GM21529 (cell line): ENCODE measurements at regions not wholly inside any gene's neighbourhood (a gene's known extent, or its start where the extent isn't known, plus 50 kb on each side); places are given as distances from the start of the nearest gene placed in this dataset.
A peak's percentile ranks its signal among the peaks of the same experiment; 100 is the strongest.

Experiments used
- ATAC-seq: cut with Tn5 transposase; IDR thresholded peaks from one replicate; pipeline ENCODE4 v1.9.1; 2021; ENCODE audit not compliant: unreplicated experiment

DNA sequence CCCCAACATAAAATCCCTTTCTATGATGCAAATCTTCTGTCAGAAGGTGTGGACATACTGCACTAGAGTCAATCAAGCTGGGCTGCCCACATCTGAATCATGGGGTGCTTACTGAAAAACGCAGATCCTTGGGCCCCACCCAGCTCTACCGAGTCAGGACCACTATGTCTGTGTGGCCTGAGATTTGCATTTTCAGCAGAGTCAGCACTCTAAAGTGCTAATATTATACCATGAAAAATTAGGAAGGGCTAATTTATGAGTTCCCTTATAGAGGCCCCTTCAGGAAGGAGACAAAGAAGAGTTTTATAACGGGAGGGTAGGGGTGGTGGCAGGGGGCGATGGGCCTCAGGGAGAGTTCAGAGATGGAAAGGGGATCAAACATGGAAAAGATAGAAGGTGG is 163.3 kb upstream of the NABP1 start:
- ATAC-seq, result no peak

DNA sequence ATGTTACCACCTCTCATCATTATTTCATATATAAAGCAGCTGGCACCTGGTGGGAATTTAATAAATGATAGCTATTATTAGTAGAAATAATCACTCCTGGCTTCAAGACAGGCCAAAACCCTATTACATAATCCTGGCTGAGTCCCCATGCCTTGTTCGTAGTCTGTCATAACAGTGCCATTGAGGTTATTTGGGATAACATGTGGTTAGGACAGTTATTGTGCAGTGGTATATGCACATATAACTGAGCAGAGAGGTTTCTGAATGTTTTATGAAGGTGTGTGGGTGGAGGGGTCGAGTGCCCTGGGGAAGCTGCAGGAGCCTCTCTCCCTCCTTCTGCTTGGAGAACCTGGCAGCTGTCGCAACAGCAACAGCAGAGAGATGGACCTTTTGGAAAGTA is 162.4 kb upstream of the NABP1 start:
- no peak for ATAC-seq

DNA sequence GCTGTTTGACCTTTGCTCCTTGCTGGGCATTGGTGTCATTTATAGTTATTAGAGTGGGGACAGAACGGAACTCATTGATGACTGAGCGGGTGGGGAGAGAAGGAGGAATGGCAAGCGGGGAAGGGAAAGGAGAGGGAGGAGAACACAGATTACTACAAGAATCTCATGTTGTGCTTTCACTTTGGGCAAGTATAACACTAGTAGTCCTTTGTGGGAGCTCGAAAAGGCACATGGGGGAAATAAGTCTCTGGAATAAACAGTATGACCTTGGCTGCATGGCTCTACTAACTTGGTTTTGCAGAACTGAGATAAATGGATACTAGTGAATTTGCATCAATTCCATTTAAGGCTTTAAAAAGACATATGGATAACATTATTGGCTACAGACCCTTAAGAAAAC is 161.7 kb upstream of the NABP1 start:
- ATAC-seq, result no peak

DNA sequence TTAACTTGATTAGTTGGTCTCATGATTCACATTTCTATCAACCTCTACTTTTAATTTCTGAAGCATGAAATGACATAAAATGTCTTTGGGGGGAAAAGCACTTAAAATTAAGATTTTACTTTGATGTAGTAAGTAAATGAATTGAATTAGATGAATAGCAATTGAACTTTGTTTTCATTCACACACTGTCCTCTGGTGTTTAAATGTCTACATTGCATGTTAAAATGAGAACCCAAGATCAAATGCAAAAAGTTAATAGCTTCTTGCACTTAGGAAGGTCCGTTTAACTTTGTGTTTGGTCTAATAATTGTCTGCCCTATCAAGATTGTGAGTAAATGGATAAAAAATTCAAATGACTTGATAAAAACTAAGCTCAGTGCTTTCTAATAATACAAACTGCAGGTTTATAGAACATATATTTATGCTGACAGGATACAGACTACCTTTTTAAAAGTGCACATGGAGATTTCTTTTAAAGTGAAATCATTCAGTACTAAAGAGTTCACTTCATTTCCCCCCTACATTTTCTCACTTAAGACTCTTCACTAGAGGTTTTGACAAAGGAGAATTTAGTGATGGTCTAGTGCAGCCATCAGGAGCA is 156.2 kb upstream of the NABP1 start:
- ATAC-seq, result no peak

- ATAC-seq, result no peak
These were observed 155.3 kb upstream of the NABP1 start for GRCh38 chr2:191522478-191523120.

DNA sequence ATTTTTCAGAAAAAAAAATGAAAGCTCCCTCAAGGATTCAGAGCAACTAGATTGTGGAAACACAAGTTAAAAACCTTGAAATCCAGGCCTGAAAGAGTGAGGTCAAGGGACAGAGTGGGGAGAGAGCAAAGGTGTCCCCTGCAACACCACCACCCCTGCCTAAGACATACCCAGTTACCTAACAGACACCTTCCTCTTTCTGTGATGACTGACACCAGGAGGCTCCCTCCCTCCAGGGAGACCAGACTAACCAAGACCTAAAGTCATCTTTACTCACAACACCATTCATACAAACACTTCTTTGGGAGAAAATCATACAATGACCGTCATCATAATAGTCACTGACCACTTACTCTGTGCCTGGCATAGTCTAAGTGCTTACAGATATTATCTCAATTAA is 151.8 kb upstream of the NABP1 start:
- no peak for ATAC-seq

GRCh38 chr2:191526536-191526935 is 151.4 kb upstream of the NABP1 start:
- no peak for ATAC-seq

GRCh38 chr2:191526953-191527556 is 150.9 kb upstream of the NABP1 start:
- ATAC-seq, result no peak

- no peak for ATAC-seq
These were observed 147.3 kb upstream of the NABP1 start for GRCh38 chr2:191530618-191531017.

GRCh38 chr2:191533693-191534180 is 144.2 kb upstream of the NABP1 start:
- no peak for ATAC-seq

DNA sequence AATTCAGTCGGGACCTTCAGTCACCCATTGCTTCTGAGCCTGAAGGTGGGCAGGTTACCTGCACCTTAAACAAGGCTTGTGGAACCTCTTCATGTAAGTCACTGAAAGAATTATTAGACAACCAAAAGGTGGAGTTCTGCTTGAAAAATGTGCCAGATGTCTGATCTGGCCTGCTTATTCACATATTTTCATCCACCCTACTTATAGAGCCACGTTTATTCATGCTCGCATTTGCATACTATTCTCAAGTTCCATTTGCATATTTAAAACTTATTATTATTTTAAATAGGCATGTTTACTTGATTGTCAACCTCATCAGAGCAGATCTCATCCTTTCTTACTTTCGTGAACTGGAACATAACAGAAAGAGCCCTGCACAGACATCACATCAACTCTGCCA is 140.0 kb upstream of the NABP1 start:
- no peak for ATAC-seq

DNA sequence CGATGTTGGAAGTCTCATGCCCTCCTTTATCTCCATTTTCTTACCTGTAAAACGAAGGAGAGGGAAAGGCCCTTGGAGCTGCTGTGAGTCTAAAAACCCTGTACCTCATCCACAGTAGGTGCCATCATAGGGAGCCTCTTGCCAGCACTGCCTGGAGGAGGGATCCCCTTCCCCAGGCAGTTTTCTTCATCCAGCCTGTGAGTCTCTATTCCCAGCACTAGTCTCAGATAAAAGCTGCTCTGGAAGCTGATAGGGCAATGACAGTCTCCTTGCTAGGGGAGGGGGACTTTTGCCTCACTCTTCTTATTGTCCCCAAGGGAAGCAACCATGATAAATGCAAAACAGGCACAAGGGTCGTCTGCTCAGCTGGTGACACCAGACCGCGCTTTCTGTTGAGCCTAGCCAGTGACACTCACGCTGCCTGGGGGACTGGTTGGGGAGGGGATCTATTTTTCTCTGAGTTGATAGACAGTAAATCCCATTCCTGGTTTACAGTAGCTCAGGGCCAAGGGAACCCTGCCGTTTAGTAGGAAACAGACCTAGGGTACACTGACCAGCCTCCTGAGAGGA is 139.5 kb upstream of the NABP1 start:
- ATAC-seq, result no peak

DNA sequence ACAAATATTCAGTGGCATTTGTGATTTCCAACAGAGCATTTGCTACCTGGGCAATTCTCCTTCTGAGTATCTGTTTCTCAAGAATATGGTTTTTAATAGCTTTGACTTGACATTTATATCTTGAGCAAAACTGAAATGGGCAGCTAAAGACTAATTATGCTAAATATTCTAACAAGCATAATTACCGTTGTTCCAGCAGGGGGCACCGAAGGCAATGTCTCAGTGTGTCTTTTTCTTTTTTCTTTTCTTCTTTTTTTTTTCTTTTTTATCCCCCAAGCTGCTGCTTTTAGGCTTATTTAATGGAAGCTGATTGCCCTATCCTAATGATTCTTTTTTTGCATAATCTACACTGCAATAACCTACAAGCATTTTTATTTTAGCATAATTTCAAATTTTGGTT is 138.9 kb upstream of the NABP1 start:
- ATAC-seq, result no peak

DNA sequence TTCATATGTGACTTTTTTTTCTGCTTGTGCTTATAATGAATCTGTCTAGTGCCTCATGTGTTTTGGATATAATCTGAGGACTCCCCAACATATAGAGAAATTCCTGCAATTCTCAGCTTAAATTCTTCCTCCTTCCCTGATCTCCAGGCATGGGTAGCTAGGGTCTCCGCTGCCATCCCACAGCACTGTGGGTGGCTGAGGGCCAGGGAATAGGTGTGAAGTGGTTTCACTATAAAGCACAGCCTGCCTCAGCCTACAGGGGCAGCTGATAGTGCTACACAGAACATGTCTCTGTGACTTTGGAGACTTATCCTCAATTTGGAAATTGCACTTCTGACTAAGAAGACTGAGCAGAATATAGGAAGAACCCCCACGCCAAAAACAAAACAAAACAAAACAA is 137.3 kb upstream of the NABP1 start:
- ATAC-seq, result no peak

DNA sequence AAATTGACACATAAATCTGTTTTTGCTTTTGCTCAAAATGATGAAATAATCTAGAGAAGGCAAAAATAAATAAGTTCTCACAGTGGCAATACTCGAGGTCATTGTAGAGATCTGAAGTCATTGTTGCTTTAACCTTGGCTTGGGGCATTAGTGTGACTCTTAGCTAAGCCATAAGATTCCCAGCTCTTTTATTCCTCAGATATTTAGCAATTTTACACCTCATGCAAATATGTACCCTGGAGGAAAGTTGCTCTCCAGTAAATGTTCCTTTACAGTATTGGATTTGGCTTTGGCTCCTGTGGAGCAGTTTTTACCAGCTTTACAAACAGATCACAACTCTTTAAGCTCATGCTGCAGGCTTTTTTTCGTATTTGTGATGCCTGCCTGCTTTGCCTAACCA is 134.2 kb upstream of the NABP1 start:
- no peak for ATAC-seq

- ATAC-seq, result no peak
These were observed 133.4 kb upstream of the NABP1 start for GRCh38 chr2:191544461-191545062.

DNA sequence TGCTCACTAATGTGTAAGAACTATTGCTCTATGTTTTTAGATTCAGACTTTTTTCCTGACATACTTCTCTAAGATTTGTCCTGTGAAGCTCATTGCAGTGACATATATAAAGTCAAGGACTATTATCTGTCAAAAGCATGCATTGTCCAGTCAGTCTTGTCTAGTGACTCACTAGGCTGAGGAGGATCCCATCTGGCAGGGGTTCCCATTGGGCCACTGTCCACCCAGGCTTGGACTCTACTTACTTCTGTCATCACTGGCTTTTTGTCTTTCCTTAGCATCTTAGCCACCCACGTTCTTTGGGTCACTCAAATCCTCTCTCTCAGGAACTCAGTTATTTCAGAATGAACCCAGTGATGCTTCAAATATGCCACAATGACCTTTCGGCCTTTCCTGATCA is 132.6 kb upstream of the NABP1 start:
- no peak for ATAC-seq

GRCh38 chr2:191552066-191552465 is 125.9 kb upstream of the NABP1 start:
- ATAC-seq, result no peak

DNA sequence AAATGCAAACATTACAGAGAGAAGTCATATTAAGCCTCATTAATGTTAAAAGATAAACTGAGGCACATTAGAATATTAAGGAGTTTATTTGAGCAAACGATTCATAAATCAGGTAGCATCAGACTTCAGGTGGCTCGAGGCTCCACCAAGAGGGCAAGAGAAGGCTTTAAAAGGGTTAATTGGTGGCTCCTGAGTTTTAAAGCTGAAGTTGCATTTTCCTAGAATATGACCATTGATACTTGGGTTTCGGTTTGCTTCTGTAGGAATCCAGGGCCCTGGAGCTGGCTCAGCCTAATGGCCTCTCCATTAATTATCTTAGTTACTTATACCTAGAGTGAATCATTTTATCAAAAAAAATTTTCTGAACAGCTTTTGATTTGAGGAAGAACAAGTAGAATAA is 123.7 kb upstream of the NABP1 start:
- no peak for ATAC-seq

DNA sequence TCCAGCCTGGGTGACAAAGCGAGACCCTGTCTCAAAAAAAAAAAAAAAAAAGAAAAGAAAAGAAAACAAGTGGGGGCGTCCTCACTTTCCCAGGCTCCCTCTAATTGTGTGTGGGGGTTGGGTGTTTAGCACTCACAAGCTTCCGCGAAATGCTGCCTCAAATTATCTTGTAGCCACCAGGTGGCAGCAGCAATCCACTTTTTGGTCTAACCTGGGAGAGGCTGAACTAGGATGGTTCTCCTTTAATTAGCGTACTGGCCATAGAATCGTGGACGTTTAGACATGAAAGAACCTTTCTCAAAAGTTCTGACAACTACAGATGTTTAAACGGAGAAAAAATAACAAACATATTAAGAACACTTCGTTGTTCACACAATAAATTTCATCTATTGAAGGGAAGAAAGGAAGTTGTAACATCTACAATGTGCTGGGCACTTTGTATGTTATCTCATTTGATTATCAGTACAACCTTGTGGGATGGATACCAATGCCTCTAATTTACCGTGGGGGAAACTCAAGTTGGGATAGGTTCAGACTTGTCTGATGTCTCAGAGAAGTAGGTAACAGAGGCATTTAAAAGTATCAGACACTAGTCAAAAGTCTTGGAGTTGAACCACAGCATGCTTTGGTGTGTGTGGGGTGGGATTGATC is 122.7 kb upstream of the NABP1 start:
- ATAC-seq, result peak; percentile 97

DNA sequence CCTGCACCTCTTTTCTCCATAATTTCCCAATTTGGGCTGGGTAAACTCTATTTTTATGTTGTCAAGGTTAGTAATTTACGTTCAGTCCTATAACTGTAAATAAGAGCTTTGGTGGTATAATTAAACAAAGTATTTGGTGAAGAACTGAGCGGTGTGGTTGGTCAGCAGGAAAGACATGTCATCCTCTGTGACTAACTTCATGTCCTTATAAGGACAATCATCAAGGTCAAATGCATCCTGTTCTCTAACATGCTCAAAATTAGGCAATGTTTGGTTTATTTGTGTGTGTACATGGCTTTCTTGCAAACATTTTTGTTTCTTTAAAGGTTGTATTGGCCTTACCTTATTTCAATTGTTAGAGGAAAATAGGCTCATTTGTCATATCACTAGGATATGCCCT is 121.5 kb upstream of the NABP1 start:
- ATAC-seq, result no peak
